CD4-positive, alpha-beta T cell (primary cell): ENCODE measurements at regions not wholly inside any gene's neighbourhood (a gene's known extent, or its start where the extent isn't known, plus 50 kb on each side); places are given as distances from the start of the nearest gene placed in this dataset.

ENCODE experiments used
- ATAC-seq: fragments of 200-7000 bp; cut with Tn5 transposase; one replicate; pipeline ENCODE4 v1.10.0; 2022; ENCODE audit warnings: mild to moderate bottlenecking; ENCODE audit not compliant: poor library complexity
- CTCF ChIA-PET: fragments of 350-600 bp; sonication (Branson Sonifier 250); formaldehyde crosslinking; loops from one replicate; lab custom pipeline; 2021; ENCODE audit warnings: antibody characterized with exemption, inconsistent platforms; lab: Charles Lee
- POLR2A ChIA-PET: fragments of 350-600 bp; sonication (Branson Sonifier 250); formaldehyde crosslinking; loops from one replicate; lab custom pipeline; 2021; ENCODE audit warnings: antibody characterized with exemption, inconsistent platforms; lab: Charles Lee
- DNase-seq, 14 experiments: peaks; one replicate each; pipeline ENCODE4 v3.0.0-alpha.2; 2013 to 2020; ENCODE audit warnings: mixed read lengths in 2 of 14
- H3K27ac ChIP-seq, 2 donors: one replicate each; pipeline versions ENCODE4 v1.5.1 to v1.7.0; 2013; ENCODE audit warnings: low read length in 2 of 2, low read depth in 1 of 2, mild to moderate bottlenecking in 1 of 2
- H3K27me3 ChIP-seq, 2 experiments: 1 replicate in 1 of 2; 2 replicates in 1 of 2; pipeline versions ENCODE4 v1.6.1 to v1.7.0; 2013; ENCODE audit warnings: low read length in 2 of 2, control low read depth in 1 of 2, mild to moderate bottlenecking in 1 of 2, moderate library complexity in 1 of 2; ENCODE audit not compliant: insufficient read depth in 2 of 2, control insufficient read depth in 1 of 2
- H3K36me3 ChIP-seq: one replicate; pipeline ENCODE4 v1.6.1; 2013; ENCODE audit warnings: low read length, control low read depth; ENCODE audit not compliant: insufficient read depth
- H3K4me1 ChIP-seq: one replicate; pipeline ENCODE4 v1.6.1; 2013; ENCODE audit warnings: low read length, control low read depth; ENCODE audit not compliant: insufficient read depth
- H3K4me3 ChIP-seq: one replicate; pipeline ENCODE4 v1.5.1; 2013; ENCODE audit warnings: mild to moderate bottlenecking, low read length, moderate library complexity
- H3K9me3 ChIP-seq, 2 experiments: 1 replicate in 1 of 2; 2 replicates in 1 of 2; pipeline versions ENCODE4 v1.6.1 to v1.7.0; 2013; ENCODE audit warnings: low read length in 2 of 2, mild to moderate bottlenecking in 2 of 2, control low read depth in 1 of 2, moderate library complexity in 1 of 2; ENCODE audit not compliant: control insufficient read depth in 1 of 2, insufficient read depth in 1 of 2
- H3K27ac Mint-ChIP-seq: one replicate; pipeline ENCODE4 v1.8.0; 2020; ENCODE audit warnings: mixed read lengths
- H3K27me3 Mint-ChIP-seq: one replicate; pipeline ENCODE4 v1.8.0; 2021; ENCODE audit warnings: mixed read lengths
- H3K36me3 Mint-ChIP-seq: one replicate; pipeline ENCODE4 v1.8.0; 2021; ENCODE audit warnings: low read depth, mixed read lengths
- H3K4me1 Mint-ChIP-seq: one replicate; pipeline ENCODE4 v1.8.0; 2021; ENCODE audit warnings: low read depth, mixed read lengths
- H3K4me3 Mint-ChIP-seq: one replicate; pipeline ENCODE4 v1.8.0; 2020; ENCODE audit warnings: mild to moderate bottlenecking, mixed read lengths
- H3K9me3 Mint-ChIP-seq: one replicate; pipeline ENCODE4 v1.8.0; 2020; ENCODE audit warnings: mixed read lengths
- intact Hi-C, 2 experiments: fragments of 100-400 bp; cut with DNase I in 1 of 2; cut with micrococcal nuclease in 1 of 2; formaldehyde crosslinking; loops; one replicate each; pipeline versions ENCODE4 v1.15.1 to v1.9.0; 2023 to 2025; cut with DNase I, micrococcal nuclease
- TF ChIP-seq, protein P1 (sequence below): fragments of 200-600 bp; IDR thresholded peaks from one replicate; pipeline ENCODE4 v1.8.0; 2022; ENCODE audit warnings: antibody characterized with exemption, mild to moderate bottlenecking

DNA sequence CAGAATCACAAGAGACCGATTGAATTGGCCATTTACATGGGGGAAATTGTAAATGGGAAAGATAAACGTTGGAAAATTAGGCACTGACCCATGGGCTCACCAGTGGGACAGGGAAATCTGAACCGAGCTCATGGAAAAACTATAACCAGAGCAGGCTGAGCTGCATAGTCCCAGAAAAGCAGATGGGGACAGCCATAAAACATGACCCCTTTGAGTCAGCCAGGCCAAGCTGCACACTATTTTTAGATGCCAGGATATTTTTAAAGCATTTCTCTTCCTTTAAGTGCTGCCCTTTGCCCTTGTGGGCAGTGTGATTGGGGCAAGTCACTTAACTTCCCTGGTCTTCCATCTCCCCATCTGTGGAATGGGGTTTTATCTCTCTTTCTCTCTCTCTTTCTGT is 184.1 kb downstream of the FOXD2 start:
- CTCF ChIA-PET = no interaction called here
- ATAC-seq (no peak), DNase-seq (no peak)
- peaks cover 20% of the 10 kb centered on the region for H3K27me3 Mint-ChIP-seq
- no peaks in the 10 kb centered on the region for H3K36me3 Mint-ChIP-seq
- no peaks in the 10 kb centered on the region for H3K9me3 Mint-ChIP-seq
- intact Hi-C loops = no loop called here
- no peaks in the 10 kb centered on the region for H3K36me3 ChIP-seq
- POLR2A ChIA-PET = no interaction called here
- TF ChIP-seq, protein P1, sequence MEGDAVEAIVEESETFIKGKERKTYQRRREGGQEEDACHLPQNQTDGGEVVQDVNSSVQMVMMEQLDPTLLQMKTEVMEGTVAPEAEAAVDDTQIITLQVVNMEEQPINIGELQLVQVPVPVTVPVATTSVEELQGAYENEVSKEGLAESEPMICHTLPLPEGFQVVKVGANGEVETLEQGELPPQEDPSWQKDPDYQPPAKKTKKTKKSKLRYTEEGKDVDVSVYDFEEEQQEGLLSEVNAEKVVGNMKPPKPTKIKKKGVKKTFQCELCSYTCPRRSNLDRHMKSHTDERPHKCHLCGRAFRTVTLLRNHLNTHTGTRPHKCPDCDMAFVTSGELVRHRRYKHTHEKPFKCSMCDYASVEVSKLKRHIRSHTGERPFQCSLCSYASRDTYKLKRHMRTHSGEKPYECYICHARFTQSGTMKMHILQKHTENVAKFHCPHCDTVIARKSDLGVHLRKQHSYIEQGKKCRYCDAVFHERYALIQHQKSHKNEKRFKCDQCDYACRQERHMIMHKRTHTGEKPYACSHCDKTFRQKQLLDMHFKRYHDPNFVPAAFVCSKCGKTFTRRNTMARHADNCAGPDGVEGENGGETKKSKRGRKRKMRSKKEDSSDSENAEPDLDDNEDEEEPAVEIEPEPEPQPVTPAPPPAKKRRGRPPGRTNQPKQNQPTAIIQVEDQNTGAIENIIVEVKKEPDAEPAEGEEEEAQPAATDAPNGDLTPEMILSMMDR = no peak
- H3K27me3 ChIP-seq = no peaks in the 10 kb centered on the region
- H3K27ac Mint-ChIP-seq = no peak overlapping the region
- no peaks in the 10 kb centered on the region for H3K9me3 ChIP-seq
- no peak overlapping the region for H3K27ac ChIP-seq
- no peaks in the 10 kb centered on the region for H3K4me1 ChIP-seq
- no peak overlapping the region for H3K4me3 ChIP-seq
- no peaks in the 10 kb centered on the region for H3K4me1 Mint-ChIP-seq
- H3K4me3 Mint-ChIP-seq = no peak overlapping the region

DNA sequence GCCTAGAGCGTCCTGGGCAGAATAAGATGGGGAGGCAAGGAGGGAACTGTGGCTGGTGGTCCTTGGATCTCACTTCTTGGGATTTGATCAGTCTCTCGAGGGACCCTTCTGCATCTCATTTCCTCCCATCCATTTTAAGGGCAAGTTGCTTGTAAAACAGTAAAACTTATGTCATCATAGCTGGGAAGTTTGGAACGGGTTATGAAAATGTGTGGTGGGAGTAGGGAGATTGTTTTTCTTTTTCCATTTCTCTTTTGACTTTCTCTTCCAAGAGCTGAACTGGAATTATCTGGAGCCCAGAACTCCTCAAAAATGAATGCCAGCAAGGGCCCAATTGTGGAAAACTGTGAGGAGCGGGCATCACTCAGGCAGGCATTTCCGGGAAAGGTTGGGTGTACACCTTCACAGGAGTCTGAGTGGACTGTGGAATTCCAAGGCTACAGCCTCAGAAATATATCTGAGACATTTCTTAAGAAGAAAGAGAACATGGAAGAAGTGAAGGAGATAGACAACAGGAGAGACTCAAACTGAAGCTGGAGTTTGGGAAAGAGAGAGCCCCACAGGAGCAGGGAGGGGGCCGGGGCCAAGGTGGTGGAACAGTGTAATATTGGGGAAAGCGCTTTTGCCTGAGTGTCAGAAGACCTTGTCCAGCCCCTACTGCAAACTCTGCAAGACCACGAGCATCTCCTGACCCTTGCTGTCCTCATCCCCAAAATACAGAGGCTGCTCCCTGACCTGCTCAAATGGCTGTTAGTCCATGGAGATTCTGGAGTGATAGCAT is 185.1 kb downstream of the FOXD2 start:
- ATAC-seq = no peak
- no peak overlapping the region for H3K27ac ChIP-seq
- CTCF ChIA-PET = no interaction called here
- Mint-ChIP-seq H3K4me3 (no peak overlapping the region), H3K27me3 (peaks cover 18% of the 10 kb centered on the region), H3K27ac (no peak overlapping the region), H3K4me1 (no peaks in the 10 kb centered on the region), H3K36me3 (no peaks in the 10 kb centered on the region), H3K9me3 (no peaks in the 10 kb centered on the region)
- TF ChIP-seq, protein P1 = no peak
- no peaks in the 10 kb centered on the region for H3K9me3 ChIP-seq
- POLR2A ChIA-PET = no interaction called here
- no peak for DNase-seq
- no peaks in the 10 kb centered on the region for H3K27me3 ChIP-seq
- no peaks in the 10 kb centered on the region for H3K4me1 ChIP-seq
- intact Hi-C loops = no loop called here
- H3K4me3 ChIP-seq = no peak overlapping the region
- H3K36me3 ChIP-seq = no peaks in the 10 kb centered on the region

DNA sequence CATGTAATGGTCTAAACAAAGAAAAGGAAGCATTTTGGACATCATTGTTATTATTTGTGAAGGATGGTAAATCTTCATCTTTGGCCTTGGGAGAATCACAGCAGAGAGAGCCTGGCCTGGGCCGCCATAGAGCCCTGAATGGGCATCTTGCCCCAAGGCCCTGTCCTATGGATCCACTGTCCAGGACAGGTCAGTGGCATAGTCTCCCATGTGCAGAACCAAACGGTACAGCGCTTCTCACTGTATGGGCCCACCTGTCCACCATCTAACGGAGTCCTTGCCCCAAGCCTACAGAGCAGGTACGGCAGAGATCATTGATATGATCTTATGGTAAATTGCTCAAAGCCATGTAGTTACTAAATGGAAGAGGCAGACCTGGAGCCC is 185.7 kb downstream of the FOXD2 start:
- H3K4me1 Mint-ChIP-seq = no peaks in the 10 kb centered on the region
- H3K4me1 ChIP-seq = no peaks in the 10 kb centered on the region
- H3K4me3 ChIP-seq = no peak overlapping the region
- POLR2A ChIA-PET = no interaction called here
- DNase-seq (no peak), ATAC-seq (no peak)
- intact Hi-C loops = no loop called here
- TF ChIP-seq, protein P1 = no peak
- no peaks in the 10 kb centered on the region for H3K27me3 ChIP-seq
- H3K27me3 Mint-ChIP-seq = peaks cover 18% of the 10 kb centered on the region
- CTCF ChIA-PET = no interaction called here
- no peaks in the 10 kb centered on the region for H3K9me3 Mint-ChIP-seq
- H3K27ac ChIP-seq = no peak overlapping the region
- H3K9me3 ChIP-seq = no peaks in the 10 kb centered on the region
- no peak overlapping the region for H3K4me3 Mint-ChIP-seq
- no peaks in the 10 kb centered on the region for H3K36me3 ChIP-seq
- H3K27ac Mint-ChIP-seq = no peak overlapping the region
- no peaks in the 10 kb centered on the region for H3K36me3 Mint-ChIP-seq
